ENCODE measurements at regions not wholly inside any gene's neighbourhood (a gene's known extent, or its start where the extent isn't known, plus 50 kb on each side); places are given as distances from the start of the nearest gene placed in this dataset.

DNA sequence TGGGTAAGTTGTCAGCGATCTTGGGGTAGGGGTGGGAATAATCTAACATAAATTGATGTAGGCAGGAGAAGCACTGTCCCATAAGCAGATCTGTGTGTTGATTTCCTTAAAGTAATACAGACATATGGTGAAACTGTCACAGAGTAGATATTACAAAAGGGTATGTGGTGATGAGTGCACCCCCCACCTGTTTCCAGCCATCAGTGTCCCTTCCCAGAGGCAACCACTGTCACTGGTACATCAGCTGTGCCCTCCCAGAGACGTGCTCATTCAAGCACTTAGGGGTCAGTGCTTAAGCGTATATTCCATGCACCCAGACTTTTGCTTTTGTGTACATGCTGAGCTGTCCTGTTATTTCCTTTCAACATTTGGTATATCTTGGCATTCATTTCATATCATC is 94.3 kb upstream of the PITX1 start:
- no peak for TF ChIP-seq MAZ (IDR thresholded peaks at IDR 0.05; ENCODE audit: borderline replicate concordance, low read depth, low read length)
- TF ChIP-seq, protein P1, sequence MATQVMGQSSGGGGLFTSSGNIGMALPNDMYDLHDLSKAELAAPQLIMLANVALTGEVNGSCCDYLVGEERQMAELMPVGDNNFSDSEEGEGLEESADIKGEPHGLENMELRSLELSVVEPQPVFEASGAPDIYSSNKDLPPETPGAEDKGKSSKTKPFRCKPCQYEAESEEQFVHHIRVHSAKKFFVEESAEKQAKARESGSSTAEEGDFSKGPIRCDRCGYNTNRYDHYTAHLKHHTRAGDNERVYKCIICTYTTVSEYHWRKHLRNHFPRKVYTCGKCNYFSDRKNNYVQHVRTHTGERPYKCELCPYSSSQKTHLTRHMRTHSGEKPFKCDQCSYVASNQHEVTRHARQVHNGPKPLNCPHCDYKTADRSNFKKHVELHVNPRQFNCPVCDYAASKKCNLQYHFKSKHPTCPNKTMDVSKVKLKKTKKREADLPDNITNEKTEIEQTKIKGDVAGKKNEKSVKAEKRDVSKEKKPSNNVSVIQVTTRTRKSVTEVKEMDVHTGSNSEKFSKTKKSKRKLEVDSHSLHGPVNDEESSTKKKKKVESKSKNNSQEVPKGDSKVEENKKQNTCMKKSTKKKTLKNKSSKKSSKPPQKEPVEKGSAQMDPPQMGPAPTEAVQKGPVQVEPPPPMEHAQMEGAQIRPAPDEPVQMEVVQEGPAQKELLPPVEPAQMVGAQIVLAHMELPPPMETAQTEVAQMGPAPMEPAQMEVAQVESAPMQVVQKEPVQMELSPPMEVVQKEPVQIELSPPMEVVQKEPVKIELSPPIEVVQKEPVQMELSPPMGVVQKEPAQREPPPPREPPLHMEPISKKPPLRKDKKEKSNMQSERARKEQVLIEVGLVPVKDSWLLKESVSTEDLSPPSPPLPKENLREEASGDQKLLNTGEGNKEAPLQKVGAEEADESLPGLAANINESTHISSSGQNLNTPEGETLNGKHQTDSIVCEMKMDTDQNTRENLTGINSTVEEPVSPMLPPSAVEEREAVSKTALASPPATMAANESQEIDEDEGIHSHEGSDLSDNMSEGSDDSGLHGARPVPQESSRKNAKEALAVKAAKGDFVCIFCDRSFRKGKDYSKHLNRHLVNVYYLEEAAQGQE (IDR thresholded peaks at IDR 0.05) = no peak
- TF ChIP-seq, protein P2, sequence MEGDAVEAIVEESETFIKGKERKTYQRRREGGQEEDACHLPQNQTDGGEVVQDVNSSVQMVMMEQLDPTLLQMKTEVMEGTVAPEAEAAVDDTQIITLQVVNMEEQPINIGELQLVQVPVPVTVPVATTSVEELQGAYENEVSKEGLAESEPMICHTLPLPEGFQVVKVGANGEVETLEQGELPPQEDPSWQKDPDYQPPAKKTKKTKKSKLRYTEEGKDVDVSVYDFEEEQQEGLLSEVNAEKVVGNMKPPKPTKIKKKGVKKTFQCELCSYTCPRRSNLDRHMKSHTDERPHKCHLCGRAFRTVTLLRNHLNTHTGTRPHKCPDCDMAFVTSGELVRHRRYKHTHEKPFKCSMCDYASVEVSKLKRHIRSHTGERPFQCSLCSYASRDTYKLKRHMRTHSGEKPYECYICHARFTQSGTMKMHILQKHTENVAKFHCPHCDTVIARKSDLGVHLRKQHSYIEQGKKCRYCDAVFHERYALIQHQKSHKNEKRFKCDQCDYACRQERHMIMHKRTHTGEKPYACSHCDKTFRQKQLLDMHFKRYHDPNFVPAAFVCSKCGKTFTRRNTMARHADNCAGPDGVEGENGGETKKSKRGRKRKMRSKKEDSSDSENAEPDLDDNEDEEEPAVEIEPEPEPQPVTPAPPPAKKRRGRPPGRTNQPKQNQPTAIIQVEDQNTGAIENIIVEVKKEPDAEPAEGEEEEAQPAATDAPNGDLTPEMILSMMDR (IDR thresholded peaks at IDR 0.05) = no peak
- no peak for TF ChIP-seq GATA3 (IDR thresholded peaks at IDR 0.05; ENCODE audit: borderline replicate concordance)
- TF ChIP-seq NFE2L2 (conservative IDR thresholded peaks at IDR 0.05; ENCODE audit: low read length) = no peak
- no peak for TF ChIP-seq CHD2 (IDR thresholded peaks at IDR 0.05; ENCODE audit: low read length, partially characterized antibody)

All from A549 (cell line).